HCT116 (cell line): ENCODE measurements at regions not wholly inside any gene's neighbourhood (a gene's known extent, or its start where the extent isn't known, plus 50 kb on each side); places are given as distances from the start of the nearest gene placed in this dataset.

Experiments
- ATAC-seq: fragments of 200-7000 bp; cut with Tn5 transposase; 2 replicates; pipeline ENCODE4 v1.9.1; 2020; ENCODE audit warnings: mild to moderate bottlenecking, moderate library complexity
- BruUV-seq: library from RNA; stranded (reverse); fragments of 400-500 nt; replicated peaks from 2 replicates; lab custom pipeline; 2021; lab: Mats Ljungman, UMichigan
- CTCF ChIA-PET: fragments of 300-600 bp; sonication (Branson Sonifier 250); formaldehyde crosslinking; loops from one replicate; lab custom pipeline; 2021; ENCODE audit warnings: antibody characterized with exemption; lab: Charles Lee
- POLR2A ChIA-PET: fragments of 300-600, 350-600 bp; sonication (Branson Sonifier 250); formaldehyde crosslinking; loops from one replicate; lab custom pipeline; 2021; ENCODE audit warnings: antibody characterized with exemption; lab: Charles Lee
- RAD21 ChIA-PET, 2 experiments: fragments of 300-600 bp; sonication (Branson Sonifier 250); formaldehyde crosslinking; loops; one replicate each; lab custom pipeline; 2023; ENCODE audit warnings: low total read pairs in 2 of 2; ENCODE audit not compliant: uncharacterized antibody in 2 of 2, unreplicated experiment in 2 of 2, low non-redundant PET in 1 of 2; lab: Charles Lee
- DNase-seq: peaks from one replicate; pipeline ENCODE4 v3.0.0-alpha.2; 2010; ENCODE audit warnings: low read depth, low spot score
- H2AFZ ChIP-seq: fragments of 200-600 bp; shearing (Covaris generic), sonication (generic); 2 replicates; pipeline ENCODE4 v1.6.1; 2017; ENCODE audit warnings: low read depth, mixed run types, mixed read lengths, antibody characterized with exemption, low read length; ENCODE audit not compliant: poor library complexity, severe bottlenecking
- H3K27ac ChIP-seq: 2 replicates; pipeline ENCODE4 v1.5.1; 2012; ENCODE audit warnings: low read depth, low read length
- H3K27me3 ChIP-seq: fragments of 200-600 bp; sonication (generic); 2 replicates; pipeline ENCODE4 v1.6.1; 2016; ENCODE audit warnings: mixed run types, low read length, mixed read lengths; ENCODE audit not compliant: insufficient read depth
- H3K36me3 ChIP-seq, 2 experiments: fragments of 200-500 bp in 1 of 2; fragments of 200-600 bp in 1 of 2; sonication (Bioruptor generic) in 1 of 2; sonication (generic) in 1 of 2; 2 replicates each; pipeline versions ENCODE4 v1.5.1 to v1.6.1; 2014 to 2016; ENCODE audit warnings: low read length in 2 of 2, inconsistent platforms in 1 of 2, mixed read lengths in 1 of 2, mixed run types in 1 of 2; ENCODE audit not compliant: insufficient read depth in 2 of 2, control insufficient read depth in 1 of 2
- H3K4me1 ChIP-seq, 2 experiments: fragments of 200-600 bp in 1 of 2; sonication (generic) in 1 of 2; 2 replicates each; pipeline versions ENCODE4 v1.5.1 to v1.6.1; 2012 to 2017; ENCODE audit warnings: low read length in 2 of 2, inconsistent platforms in 1 of 2, mild to moderate bottlenecking in 1 of 2, mixed read lengths in 1 of 2, mixed run types in 1 of 2, moderate library complexity in 1 of 2; ENCODE audit not compliant: insufficient read depth in 2 of 2, control insufficient read depth in 1 of 2
- H3K4me2 ChIP-seq: fragments of 200-600 bp; sonication (generic); 2 replicates; pipeline ENCODE4 v1.6.1; 2017; ENCODE audit warnings: mixed run types, low read length, mixed read lengths
- H3K4me3 ChIP-seq, 2 experiments: fragments of 200-600 bp in 1 of 2; sonication (generic) in 1 of 2; replicated peaks in 1 of 2; 2 replicates each; pipeline ENCODE4 v1.5.1; 2011 to 2016; ENCODE audit warnings: low read length in 2 of 2, control low read depth in 1 of 2, low read depth in 1 of 2, mild to moderate bottlenecking in 1 of 2, mixed read lengths in 1 of 2, mixed run types in 1 of 2
- H3K79me2 ChIP-seq: fragments of 200-600 bp; sonication (generic); 2 replicates; pipeline ENCODE4 v1.6.1; 2017; ENCODE audit warnings: mild to moderate bottlenecking, mixed run types, low read length, moderate library complexity, mixed read lengths; ENCODE audit not compliant: insufficient read depth
- H3K9ac ChIP-seq: fragments of 200-600 bp; sonication (generic); 2 replicates; pipeline ENCODE4 v1.6.1; 2016; ENCODE audit warnings: low read length, mixed read lengths
- H3K9me2 ChIP-seq: fragments of 200-600 bp; sonication (generic), shearing (Covaris generic); 2 replicates; pipeline ENCODE4 v1.6.1; 2017; ENCODE audit warnings: mixed run types, mild to moderate bottlenecking, moderate library complexity; ENCODE audit not compliant: insufficient read depth
- H3K9me3 ChIP-seq, 2 experiments: fragments of 200-500 bp in 1 of 2; fragments of 200-600 bp in 1 of 2; sonication (Bioruptor generic) in 1 of 2; sonication (generic) in 1 of 2; 2 replicates each; pipeline ENCODE4 v1.6.1; 2014 to 2017; ENCODE audit warnings: low read length in 2 of 2, mixed read lengths in 2 of 2, inconsistent platforms in 1 of 2, low read depth in 1 of 2, mild to moderate bottlenecking in 1 of 2, mixed run types in 1 of 2, moderate library complexity in 1 of 2; ENCODE audit not compliant: control insufficient read depth in 1 of 2, insufficient read depth in 1 of 2
- H4K20me1 ChIP-seq: fragments of 200-600 bp; sonication (generic), shearing (Covaris generic); 2 replicates; pipeline ENCODE4 v1.6.1; 2017; ENCODE audit warnings: mixed run types, mild to moderate bottlenecking, moderate library complexity; ENCODE audit not compliant: insufficient read depth
- CEBPB ChIP-seq: IDR thresholded peaks from 2 replicates; pipeline ENCODE4 v1.6.1; 2012; ENCODE audit warnings: low read depth
- EGR1 ChIP-seq: IDR thresholded peaks from 2 replicates; pipeline ENCODE4 v1.6.1; 2012; ENCODE audit warnings: low read depth
- EZH2phosphoT487 ChIP-seq: fragments of 200-600 bp; IDR thresholded peaks from 2 replicates; pipeline ENCODE4 v1.6.1; 2018; ENCODE audit warnings: antibody characterized with exemption, borderline replicate concordance
- FOSL1 ChIP-seq: IDR thresholded peaks from 2 replicates; pipeline ENCODE4 v1.6.1; 2012; ENCODE audit warnings: low read depth
- JUND ChIP-seq: IDR thresholded peaks from 2 replicates; pipeline ENCODE4 v1.6.1; 2012
- POLR2A ChIP-seq: IDR thresholded peaks from 2 replicates; pipeline ENCODE4 v1.7.0; 2011; ENCODE audit warnings: borderline replicate concordance; ENCODE audit not compliant: insufficient read depth, insufficient read length; ENCODE audit errors: extremely low read depth
- POLR2AphosphoS5 ChIP-seq: IDR thresholded peaks from 2 replicates; pipeline ENCODE4 v1.6.1; 2011; ENCODE audit warnings: mild to moderate bottlenecking, low read depth, low read length, moderate library complexity
- RAD21 ChIP-seq: IDR thresholded peaks from 2 replicates; pipeline ENCODE4 v1.6.1; 2012; ENCODE audit warnings: low read depth, mild to moderate bottlenecking
- SIN3A ChIP-seq: IDR thresholded peaks from 2 replicates; pipeline ENCODE4 v1.6.1; 2012; ENCODE audit warnings: low read depth
- SP1 ChIP-seq: IDR thresholded peaks from 2 replicates; pipeline ENCODE4 v1.6.1; 2012; ENCODE audit warnings: low read depth
- TCF7L2 ChIP-seq: IDR thresholded peaks from 2 replicates; pipeline ENCODE4 v1.7.0; 2011; ENCODE audit warnings: borderline replicate concordance, inconsistent platforms; ENCODE audit not compliant: insufficient read depth, insufficient read length; ENCODE audit errors: extremely low read depth
- YY1 ChIP-seq: IDR thresholded peaks from 2 replicates; pipeline ENCODE4 v1.6.1; 2011; ENCODE audit warnings: low read length, low read depth, moderate library complexity, mild to moderate bottlenecking; ENCODE audit not compliant: insufficient replicate concordance; ENCODE audit errors: extremely low read depth
- ZFX ChIP-seq: fragments of 450-650 bp; IDR thresholded peaks from 2 replicates; pipeline ENCODE4 v1.6.1; 2017
- intact Hi-C: fragments of 100-400 bp; cut with micrococcal nuclease; formaldehyde crosslinking; loops from 2 replicates; pipeline ENCODE4 v1.10.0; 2022
- TF ChIP-seq, protein P1 (sequence below): IDR thresholded peaks from 2 replicates; pipeline ENCODE4 v1.6.1; 2012; ENCODE audit warnings: low read depth
- TF ChIP-seq, protein P2 (sequence below): IDR thresholded peaks from 2 replicates; pipeline ENCODE4 v1.6.1; 2012
- TF ChIP-seq, protein P3 (sequence below): IDR thresholded peaks from 2 replicates; pipeline ENCODE4 v1.6.1; 2012

DNA sequence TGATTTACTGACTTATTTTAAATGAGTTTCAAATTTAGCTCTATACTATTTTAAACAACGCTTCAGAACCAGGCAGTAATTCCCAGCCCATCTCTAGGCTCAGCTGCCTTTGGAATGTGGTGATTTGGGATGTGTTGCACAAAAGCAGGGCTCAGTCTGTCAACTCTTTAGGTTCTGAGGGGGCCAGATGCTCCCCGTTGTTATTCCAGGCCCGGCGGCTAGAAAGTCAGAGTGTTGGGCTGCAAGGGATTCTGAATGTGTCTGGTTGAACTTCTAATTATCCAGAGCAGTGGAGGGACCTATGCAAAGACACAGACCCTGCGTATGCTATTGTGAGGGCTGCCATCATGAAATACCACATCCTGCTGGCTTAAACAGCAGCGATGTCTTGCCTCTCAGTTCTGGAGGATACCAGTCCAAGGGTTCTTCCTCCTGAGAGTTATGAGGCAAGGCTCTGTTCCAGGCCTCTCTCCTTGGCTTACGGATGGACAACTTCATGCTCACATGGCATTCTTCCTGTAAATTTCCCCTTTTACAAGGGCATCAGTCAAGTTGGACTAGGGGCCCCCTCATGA, 123.2 kb upstream of the TRIM2 start:
- BruUV-seq: no TSS peak
- CTCF ChIA-PET: interaction anchor here (2.9 kb wide), 1 partner anchor 46 kb away, joined by 56 read pairs; no protein-coding TSS in a partner anchor

DNA sequence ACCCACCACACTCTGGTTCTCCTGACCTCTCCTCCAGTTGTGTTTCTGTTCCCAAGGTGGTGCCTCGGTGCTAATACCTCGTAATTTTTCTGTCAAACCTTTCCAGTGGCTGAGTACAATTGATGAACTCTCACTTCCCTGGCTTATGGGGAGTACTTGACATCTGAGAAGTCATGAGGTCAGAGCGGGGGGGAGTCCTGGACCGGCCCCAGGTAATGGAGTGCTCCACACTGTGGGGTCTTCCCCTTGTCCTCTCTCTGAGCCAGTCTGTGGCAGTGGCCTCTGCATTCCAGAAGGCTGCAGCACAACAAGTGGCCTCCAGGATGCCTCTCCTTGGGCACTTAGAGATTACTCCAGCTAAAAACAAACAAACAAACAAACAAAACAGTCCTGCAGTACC, 122.5 kb upstream of the TRIM2 start:
- intact Hi-C loops: loop anchor here (2.0 to 5.0 kb wide), 2 partner anchors 144 to 237 kb away; partner anchors contain the start of gene FHDC1
- H3K4me1 ChIP-seq: peaks cover 0 to 16% of the 10 kb centered on the region in 2 experiments; a peak in 2 of 4 replicates
- no peak overlapping the region for H3K4me3 ChIP-seq
- no peaks in the 10 kb centered on the region for H3K9me2 ChIP-seq
- no peak overlapping the region for H3K4me2 ChIP-seq
- no peaks in the 10 kb centered on the region for H3K9me3 ChIP-seq
- CTCF ChIA-PET: interaction anchor here (2.9 kb wide), 1 partner anchor 46 kb away, joined by 56 read pairs; no protein-coding TSS in a partner anchor
- no peaks in the 10 kb centered on the region for H3K27me3 ChIP-seq
- H3K9ac ChIP-seq: no peak overlapping the region
- no peaks in the 10 kb centered on the region for H3K36me3 ChIP-seq
- no TSS peak for BruUV-seq
- POLR2A ChIA-PET: no interaction called here
- ATAC-seq: no peak
- H4K20me1 ChIP-seq: no peaks in the 10 kb centered on the region
- no peak for DNase-seq
- H2AFZ ChIP-seq: no peak overlapping the region
- no peaks in the 10 kb centered on the region for H3K79me2 ChIP-seq
- no peak overlapping the region for H3K27ac ChIP-seq
- RAD21 ChIA-PET: no interaction called here
- no peak for TF ChIP-seq SIN3A
- TF ChIP-seq CEBPB: no peak
- TF ChIP-seq TCF7L2: no peak
- TF ChIP-seq FOSL1: no peak
- TF ChIP-seq POLR2A: no peak
- TF ChIP-seq EGR1: no peak
- TF ChIP-seq SP1: no peak
- no peak for TF ChIP-seq YY1
- TF ChIP-seq, protein P1, sequence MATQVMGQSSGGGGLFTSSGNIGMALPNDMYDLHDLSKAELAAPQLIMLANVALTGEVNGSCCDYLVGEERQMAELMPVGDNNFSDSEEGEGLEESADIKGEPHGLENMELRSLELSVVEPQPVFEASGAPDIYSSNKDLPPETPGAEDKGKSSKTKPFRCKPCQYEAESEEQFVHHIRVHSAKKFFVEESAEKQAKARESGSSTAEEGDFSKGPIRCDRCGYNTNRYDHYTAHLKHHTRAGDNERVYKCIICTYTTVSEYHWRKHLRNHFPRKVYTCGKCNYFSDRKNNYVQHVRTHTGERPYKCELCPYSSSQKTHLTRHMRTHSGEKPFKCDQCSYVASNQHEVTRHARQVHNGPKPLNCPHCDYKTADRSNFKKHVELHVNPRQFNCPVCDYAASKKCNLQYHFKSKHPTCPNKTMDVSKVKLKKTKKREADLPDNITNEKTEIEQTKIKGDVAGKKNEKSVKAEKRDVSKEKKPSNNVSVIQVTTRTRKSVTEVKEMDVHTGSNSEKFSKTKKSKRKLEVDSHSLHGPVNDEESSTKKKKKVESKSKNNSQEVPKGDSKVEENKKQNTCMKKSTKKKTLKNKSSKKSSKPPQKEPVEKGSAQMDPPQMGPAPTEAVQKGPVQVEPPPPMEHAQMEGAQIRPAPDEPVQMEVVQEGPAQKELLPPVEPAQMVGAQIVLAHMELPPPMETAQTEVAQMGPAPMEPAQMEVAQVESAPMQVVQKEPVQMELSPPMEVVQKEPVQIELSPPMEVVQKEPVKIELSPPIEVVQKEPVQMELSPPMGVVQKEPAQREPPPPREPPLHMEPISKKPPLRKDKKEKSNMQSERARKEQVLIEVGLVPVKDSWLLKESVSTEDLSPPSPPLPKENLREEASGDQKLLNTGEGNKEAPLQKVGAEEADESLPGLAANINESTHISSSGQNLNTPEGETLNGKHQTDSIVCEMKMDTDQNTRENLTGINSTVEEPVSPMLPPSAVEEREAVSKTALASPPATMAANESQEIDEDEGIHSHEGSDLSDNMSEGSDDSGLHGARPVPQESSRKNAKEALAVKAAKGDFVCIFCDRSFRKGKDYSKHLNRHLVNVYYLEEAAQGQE: no peak
- TF ChIP-seq, protein P2, sequence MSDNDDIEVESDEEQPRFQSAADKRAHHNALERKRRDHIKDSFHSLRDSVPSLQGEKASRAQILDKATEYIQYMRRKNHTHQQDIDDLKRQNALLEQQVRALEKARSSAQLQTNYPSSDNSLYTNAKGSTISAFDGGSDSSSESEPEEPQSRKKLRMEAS: no peak
- no peak for TF ChIP-seq EZH2phosphoT487
- TF ChIP-seq JUND: no peak
- TF ChIP-seq, protein P3, sequence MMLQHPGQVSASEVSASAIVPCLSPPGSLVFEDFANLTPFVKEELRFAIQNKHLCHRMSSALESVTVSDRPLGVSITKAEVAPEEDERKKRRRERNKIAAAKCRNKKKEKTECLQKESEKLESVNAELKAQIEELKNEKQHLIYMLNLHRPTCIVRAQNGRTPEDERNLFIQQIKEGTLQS: no peak
- no peak for TF ChIP-seq ZFX
- TF ChIP-seq POLR2AphosphoS5: no peak

More for the DNA sequence above, 123.2 kb upstream of the TRIM2 start:
- ChIA-PET POLR2A (no interaction called here), RAD21 (no interaction called here)
- no peak overlapping the region for H3K4me3 ChIP-seq
- DNase-seq (no peak), ATAC-seq (no peak)
- H3K9me2 ChIP-seq: no peaks in the 10 kb centered on the region
- H3K79me2 ChIP-seq: no peaks in the 10 kb centered on the region
- no peaks in the 10 kb centered on the region for H4K20me1 ChIP-seq
- H3K36me3 ChIP-seq: no peaks in the 10 kb centered on the region
- no peaks in the 10 kb centered on the region for H3K9me3 ChIP-seq
- H3K27me3 ChIP-seq: no peaks in the 10 kb centered on the region
- H3K27ac ChIP-seq: no peak overlapping the region
- no peak for TF ChIP-seq CEBPB
- TF ChIP-seq RAD21: no peak
- no peak for TF ChIP-seq EZH2phosphoT487
- no peak overlapping the region for H2AFZ ChIP-seq
- no peak overlapping the region for H3K4me2 ChIP-seq
- peaks cover 0 to 16% of the 10 kb centered on the region in 2 experiments; a peak in 2 of 4 replicates for H3K4me1 ChIP-seq
- intact Hi-C loops: loop anchor here (5.0 kb wide), 1 partner anchor 144 kb away; the partner anchor contains the start of gene FHDC1
- H3K9ac ChIP-seq: no peak overlapping the region
